Parathyroid adenoma (tissue), 2 donors: ENCODE measurements at regions not wholly inside any gene's neighbourhood (a gene's known extent, or its start where the extent isn't known, plus 50 kb on each side); places are given as distances from the start of the nearest gene placed in this dataset.

Experiments used
- H2AFZ ChIP-seq: fragments of 300-600 bp; sonication (generic); one replicate; pipeline ENCODE4 v1.7.0; 2017; ENCODE audit warnings: antibody characterized with exemption, mild to moderate bottlenecking
- H3K27ac ChIP-seq: fragments of 300-600 bp; sonication (generic); one replicate; pipeline ENCODE4 v1.7.0; 2017
- H3K27me3 ChIP-seq: fragments of 300-600 bp; sonication (generic); one replicate; pipeline ENCODE4 v1.7.0; 2017; ENCODE audit warnings: low read length; ENCODE audit not compliant: control insufficient read depth, insufficient read depth
- H3K36me3 ChIP-seq: fragments of 300-600 bp; sonication (generic); one replicate; pipeline ENCODE4 v1.7.0; 2017; ENCODE audit warnings: low read length; ENCODE audit not compliant: control insufficient read depth, insufficient read depth
- H3K4me1 ChIP-seq: fragments of 300-600 bp; sonication (generic); one replicate; pipeline ENCODE4 v1.7.0; 2017; ENCODE audit warnings: control low read depth
- H3K4me2 ChIP-seq: fragments of 300-600 bp; sonication (generic); one replicate; pipeline ENCODE4 v1.7.0; 2017; ENCODE audit warnings: low read length
- H3K4me3 ChIP-seq: fragments of 300-600 bp; sonication (generic); one replicate; pipeline ENCODE4 v1.7.0; 2017; ENCODE audit warnings: low read depth, low read length
- H3K79me2 ChIP-seq: fragments of 300-600 bp; sonication (generic); one replicate; pipeline ENCODE4 v1.7.0; 2017; ENCODE audit warnings: control low read depth
- H3K9ac ChIP-seq: fragments of 300-600 bp; sonication (generic); one replicate; pipeline ENCODE4 v1.7.0; 2017; ENCODE audit warnings: mild to moderate bottlenecking
- H3K9me3 ChIP-seq: fragments of 300-600 bp; sonication (generic); one replicate; pipeline ENCODE4 v1.7.0; 2017; ENCODE audit warnings: low read length; ENCODE audit not compliant: control insufficient read depth
- TF ChIP-seq, protein P1 (sequence below): fragments of 300-600 bp; sonication (generic); IDR thresholded peaks from one replicate; pipeline ENCODE4 v1.7.0; 2017; ENCODE audit warnings: antibody characterized with exemption, mild to moderate bottlenecking
- donor health status: primary hyperparathyroidism.

DNA sequence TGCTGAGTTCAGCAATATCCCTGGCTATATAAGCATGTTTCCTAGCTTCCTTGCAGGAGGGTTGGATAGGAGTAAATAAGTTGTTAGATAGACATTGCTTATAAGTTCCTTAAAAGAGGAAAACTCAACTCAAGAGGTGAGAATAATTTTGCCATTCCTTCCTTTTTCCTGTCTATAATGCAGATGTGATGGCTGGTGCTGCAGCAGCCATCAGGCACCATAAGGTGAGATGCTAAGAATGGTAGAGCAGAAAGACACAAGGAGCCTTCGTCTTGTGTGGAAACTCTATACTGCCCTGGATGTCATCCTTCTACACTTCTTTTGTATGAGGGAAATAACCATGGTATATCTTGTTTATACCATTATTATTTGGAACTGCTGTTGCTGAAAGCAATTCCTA lies 74.5 kb upstream of the GRK3 start:
- TF ChIP-seq, protein P1, sequence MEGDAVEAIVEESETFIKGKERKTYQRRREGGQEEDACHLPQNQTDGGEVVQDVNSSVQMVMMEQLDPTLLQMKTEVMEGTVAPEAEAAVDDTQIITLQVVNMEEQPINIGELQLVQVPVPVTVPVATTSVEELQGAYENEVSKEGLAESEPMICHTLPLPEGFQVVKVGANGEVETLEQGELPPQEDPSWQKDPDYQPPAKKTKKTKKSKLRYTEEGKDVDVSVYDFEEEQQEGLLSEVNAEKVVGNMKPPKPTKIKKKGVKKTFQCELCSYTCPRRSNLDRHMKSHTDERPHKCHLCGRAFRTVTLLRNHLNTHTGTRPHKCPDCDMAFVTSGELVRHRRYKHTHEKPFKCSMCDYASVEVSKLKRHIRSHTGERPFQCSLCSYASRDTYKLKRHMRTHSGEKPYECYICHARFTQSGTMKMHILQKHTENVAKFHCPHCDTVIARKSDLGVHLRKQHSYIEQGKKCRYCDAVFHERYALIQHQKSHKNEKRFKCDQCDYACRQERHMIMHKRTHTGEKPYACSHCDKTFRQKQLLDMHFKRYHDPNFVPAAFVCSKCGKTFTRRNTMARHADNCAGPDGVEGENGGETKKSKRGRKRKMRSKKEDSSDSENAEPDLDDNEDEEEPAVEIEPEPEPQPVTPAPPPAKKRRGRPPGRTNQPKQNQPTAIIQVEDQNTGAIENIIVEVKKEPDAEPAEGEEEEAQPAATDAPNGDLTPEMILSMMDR, result no peak
- H3K9ac ChIP-seq, result no peak overlapping the region
- H3K27me3 ChIP-seq, result no peaks in the 10 kb centered on the region
- no peak overlapping the region for H2AFZ ChIP-seq
- peaks cover 12% of the 10 kb centered on the region for H3K4me1 ChIP-seq
- H3K79me2 ChIP-seq, result no peaks in the 10 kb centered on the region
- no peaks in the 10 kb centered on the region for H3K36me3 ChIP-seq
- no peak overlapping the region for H3K4me2 ChIP-seq
- H3K9me3 ChIP-seq, result no peaks in the 10 kb centered on the region
- H3K4me3 ChIP-seq, result no peak overlapping the region
- H3K27ac ChIP-seq, result no peak overlapping the region

DNA sequence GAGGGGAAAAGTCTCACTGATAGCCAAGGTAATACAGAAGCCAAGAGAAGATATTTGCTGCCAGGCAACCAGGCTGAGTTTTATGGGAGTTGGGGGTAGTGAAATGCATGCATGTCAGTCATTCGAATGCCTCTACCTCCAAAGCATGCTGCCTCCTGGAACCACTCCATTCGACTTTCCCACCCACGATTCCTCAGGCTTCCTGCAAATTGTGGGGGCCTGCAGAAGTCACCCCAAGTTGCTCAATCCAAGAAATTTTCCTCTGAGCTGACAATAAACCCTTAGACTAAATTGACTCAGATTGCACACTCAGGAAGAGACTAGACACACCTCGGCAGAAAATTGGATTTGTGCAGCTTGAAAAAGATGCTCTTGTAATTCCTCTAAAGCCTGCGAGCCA lies 73.6 kb upstream of the GRK3 start:
- Histone ChIP-seq H3K79me2 (no peaks in the 10 kb centered on the region), H3K27me3 (no peaks in the 10 kb centered on the region), H3K36me3 (no peaks in the 10 kb centered on the region), H3K27ac (no peak overlapping the region), H3K4me3 (no peak overlapping the region), H2AFZ (no peak overlapping the region), H3K4me2 (no peak overlapping the region), H3K9me3 (no peaks in the 10 kb centered on the region), H3K4me1 (peaks cover 15% of the 10 kb centered on the region), H3K9ac (no peak overlapping the region)
- TF ChIP-seq, protein P1, result no peak

DNA sequence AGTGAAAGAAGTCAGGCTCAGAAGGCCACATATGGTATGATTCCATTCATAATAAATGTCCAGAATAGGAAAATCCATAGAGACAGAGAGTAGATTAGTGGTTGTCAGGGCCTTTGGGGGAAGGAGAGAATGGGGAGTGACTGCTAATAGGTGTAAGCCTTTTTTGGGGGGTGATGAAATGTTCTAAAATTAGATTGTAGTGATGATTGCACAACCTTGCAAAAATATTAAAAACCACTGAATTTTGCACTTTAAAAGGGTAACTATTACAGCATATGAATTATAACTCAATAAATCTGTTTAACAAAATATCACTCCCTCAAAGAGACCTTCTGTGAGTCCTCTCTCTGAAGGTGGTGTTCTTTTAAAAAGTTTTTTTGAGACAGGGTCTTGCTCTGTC lies 72.3 kb upstream of the GRK3 start:
- Histone ChIP-seq H3K4me2 (no peak overlapping the region), H3K79me2 (no peaks in the 10 kb centered on the region), H2AFZ (no peak overlapping the region), H3K4me1 (peaks cover 15% of the 10 kb centered on the region), H3K27me3 (no peaks in the 10 kb centered on the region), H3K4me3 (no peak overlapping the region), H3K27ac (no peak overlapping the region), H3K9ac (no peak overlapping the region), H3K9me3 (no peaks in the 10 kb centered on the region), H3K36me3 (no peaks in the 10 kb centered on the region)
- TF ChIP-seq, protein P1, result no peak

DNA sequence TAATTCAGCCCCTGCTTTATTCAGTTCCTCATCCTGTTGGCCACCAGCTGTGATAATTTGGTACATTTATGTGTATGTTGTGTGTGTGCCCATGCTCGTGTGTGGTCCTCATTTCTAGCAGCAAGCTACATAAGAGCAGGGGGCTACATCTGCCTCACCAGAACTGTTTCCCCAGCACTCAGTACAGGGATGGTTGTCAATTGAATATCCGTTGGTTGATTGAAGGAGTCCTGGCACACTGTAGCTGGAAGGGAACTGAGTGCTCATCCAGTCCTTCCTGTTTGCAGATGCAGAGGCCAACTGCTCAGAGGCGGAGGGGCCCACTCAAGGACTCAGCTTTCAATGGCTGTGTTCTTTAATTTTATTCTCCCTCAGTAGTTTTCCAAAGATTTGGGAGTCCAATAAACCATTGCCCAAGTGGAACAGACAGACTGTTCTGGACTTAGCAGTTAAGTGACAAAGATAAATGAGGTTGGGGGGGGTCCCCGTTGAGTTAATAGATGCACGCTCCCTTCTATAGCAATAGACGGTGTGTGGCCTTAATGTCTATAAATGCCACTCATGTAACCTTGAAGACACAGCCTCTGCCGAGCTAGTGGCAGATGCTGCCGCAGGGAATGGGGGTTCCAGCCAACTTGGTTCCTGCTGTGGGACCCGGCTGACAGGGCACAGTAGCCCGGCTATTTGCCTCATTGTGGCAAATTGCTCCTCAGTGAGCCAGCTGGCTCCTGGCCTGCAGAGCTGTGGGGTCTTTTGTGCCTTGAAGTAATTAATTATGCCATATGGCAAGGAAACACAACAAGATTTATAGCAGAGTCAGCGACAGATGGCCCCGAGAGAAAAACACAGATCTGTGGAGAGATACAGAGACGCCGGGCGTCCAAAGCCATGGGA lies 71.4 kb upstream of the GRK3 start:
- Histone ChIP-seq H3K4me1 (peaks cover 15% of the 10 kb centered on the region), H3K27ac (no peak overlapping the region), H3K79me2 (no peaks in the 10 kb centered on the region), H3K9me3 (no peaks in the 10 kb centered on the region), H3K36me3 (no peaks in the 10 kb centered on the region), H3K4me2 (peak overlapping the region; percentile 42), H2AFZ (no peak overlapping the region), H3K9ac (no peak overlapping the region), H3K4me3 (no peak overlapping the region), H3K27me3 (no peaks in the 10 kb centered on the region)
- TF ChIP-seq, protein P1, result no peak

DNA sequence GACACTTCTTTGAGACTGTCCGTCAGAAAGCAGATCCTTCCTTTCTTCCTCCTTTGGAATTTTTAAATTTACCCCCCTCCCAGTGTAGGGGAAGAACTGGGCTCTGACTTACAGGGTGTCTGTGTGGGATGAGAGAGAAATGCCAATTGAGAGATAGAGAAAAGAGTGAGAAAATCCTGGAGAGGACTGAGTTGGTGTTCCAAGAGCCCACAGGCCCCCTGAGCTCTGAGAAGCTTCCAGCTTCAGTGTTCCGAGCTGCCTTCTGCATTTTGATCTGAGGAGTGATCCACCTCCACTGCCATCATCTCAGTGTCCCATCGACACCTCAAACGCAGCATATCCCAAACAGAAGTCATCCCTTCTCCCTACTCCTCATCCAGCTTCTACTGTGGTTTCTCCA lies 70.7 kb upstream of the GRK3 start:
- no peaks in the 10 kb centered on the region for H3K79me2 ChIP-seq
- H3K9me3 ChIP-seq, result no peaks in the 10 kb centered on the region
- no peaks in the 10 kb centered on the region for H3K36me3 ChIP-seq
- H3K27me3 ChIP-seq, result no peaks in the 10 kb centered on the region
- no peak overlapping the region for H3K27ac ChIP-seq
- H3K4me2 ChIP-seq, result peak overlapping the region; percentile 42
- no peak overlapping the region for H3K4me3 ChIP-seq
- H2AFZ ChIP-seq, result no peak overlapping the region
- TF ChIP-seq, protein P1, result no peak
- peaks cover 15% of the 10 kb centered on the region for H3K4me1 ChIP-seq
- H3K9ac ChIP-seq, result no peak overlapping the region
